NCI-H1694 treated with DMSO at 0.1 percent for 48 hours (cell line): ENCODE measurements at regions not wholly inside any gene's neighbourhood (a gene's known extent, or its start where the extent isn't known, plus 50 kb on each side); places are given as distances from the start of the nearest gene placed in this dataset.

Source experiments
- DNase-seq: peaks from one replicate; lab custom pipeline; 2025; lab: John Stamatoyannopoulos, UW

DNA sequence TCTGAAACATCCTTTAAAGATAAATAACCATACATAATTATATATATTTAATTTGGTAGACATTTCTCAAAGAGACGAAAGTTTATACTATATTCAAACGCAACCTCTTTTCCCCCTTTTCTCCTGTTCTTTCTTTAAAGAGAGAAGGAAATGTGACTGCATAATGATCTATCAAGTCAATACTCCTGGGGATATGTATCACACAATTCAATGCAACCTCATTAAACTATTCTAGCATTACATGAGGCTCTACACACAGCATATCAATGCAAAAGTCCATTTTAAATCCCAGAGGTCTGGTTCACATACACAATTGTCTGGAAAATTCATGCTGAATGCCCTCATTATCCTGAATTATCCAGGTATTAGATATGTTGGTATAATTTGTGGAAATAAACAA lies 330.7 kb downstream of the LMX1A start:
- DNase-seq = no peak

DNA sequence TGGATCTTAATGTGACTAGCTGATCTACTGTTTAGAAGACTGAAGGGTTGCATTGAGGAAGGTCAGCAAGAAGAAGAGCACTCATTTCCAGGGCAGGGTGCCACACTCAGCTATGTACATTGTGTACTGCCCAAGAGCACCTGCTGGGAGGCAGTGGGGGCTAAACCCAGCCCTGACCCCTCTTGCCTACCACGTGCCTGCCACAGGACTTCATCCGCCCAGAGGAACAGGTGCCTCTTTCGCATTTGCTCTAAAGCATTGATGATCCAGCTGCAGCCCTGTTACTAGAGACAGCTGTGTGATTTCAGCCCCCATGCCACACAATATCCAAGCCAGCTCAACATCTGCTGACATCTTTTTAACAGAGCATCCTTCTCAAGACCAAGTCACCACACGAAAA lies 341.8 kb downstream of the LMX1A start:
- DNase-seq = no peak

DNA sequence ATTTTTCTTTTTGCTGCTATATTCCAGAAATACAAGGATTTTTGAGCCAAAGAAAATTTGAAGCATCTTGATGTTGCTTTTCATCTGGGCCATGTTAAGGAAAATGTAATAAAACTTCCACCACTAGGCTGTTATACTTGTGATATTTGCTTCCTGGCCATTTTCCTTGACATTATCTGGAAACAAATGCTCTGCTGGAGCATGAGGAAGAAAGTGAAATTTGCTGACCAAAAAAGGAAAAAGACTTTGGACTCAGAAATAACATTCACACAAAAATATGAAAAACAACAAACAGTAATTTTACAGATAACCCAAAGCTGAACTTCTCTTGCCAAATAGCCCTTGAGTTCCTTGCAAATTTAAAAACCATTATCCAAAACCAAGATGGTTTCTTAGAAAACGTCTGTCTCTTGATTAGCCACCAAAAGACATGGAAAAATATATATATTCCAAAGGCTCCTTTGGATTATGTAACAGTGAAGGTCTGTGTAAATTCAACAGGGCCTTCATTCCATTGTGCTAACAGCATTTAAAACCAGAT lies 344.5 kb downstream of the LMX1A start:
- no peak for DNase-seq

DNA sequence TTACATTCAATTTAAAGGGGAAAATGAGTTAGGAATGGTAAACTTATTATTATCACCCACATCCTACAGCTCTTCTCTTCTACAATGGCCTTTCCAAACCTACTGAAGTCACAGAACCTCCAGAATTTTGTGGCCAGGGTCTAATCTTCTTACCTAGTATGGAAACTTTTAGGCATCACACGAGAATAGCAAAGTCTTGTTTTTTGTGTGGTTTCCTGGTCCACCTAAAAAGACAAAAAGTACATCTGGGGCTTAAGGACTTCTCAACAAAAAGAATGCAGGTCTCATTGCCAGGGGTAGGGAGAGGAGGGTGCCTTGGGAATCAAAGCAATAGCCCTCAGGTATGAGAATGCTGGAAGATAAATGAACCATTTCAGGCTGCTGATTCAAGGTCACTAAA lies 345.3 kb downstream of the LMX1A start:
- no peak for DNase-seq

DNA sequence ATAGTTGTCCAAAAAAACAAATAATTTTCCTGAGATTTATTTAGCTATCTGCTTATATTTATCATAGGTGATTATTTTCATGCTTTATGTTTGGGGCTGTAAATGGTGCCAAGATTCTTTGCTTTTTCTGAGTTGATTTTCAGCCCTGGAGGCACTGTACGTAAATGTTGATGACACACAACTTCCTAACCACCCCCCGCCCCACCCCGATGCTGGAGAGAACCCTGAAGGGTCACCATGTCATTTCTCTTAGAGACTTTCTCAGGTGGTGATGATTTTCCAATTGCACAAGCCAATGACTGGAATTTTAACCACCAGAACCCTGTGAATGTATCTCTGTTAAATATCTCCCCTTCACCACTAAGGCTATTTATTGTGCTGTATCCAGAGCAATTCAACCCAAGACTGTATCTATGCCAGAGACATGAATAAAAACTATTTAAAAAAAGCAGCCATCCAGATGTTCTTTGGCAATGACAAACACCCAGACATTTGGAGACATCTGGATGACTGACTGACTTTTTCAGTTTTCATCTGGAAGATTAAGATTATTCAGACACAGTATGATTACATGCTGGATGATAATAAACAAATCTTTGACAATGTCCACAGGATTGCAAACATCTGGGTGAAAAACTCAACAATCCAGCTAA lies 346.0 kb downstream of the LMX1A start:
- no peak for DNase-seq

DNA sequence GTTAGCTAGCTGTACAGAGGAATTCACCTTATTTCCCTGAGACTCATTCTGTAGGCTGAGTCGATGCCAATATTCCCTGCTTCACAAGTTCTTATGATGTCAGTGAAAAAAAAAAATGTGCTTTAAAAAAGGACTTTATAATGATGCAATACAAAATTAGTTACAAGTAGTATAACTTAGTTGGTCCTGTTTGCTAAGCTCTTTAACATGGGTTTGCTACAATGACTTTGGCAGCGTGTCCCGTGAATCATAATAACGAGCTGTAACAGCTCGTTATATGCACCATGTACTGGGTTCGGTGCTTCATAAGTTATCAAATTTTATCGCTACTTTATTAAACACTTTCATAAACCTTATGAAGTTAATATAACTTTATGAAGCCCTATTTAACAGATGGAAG lies 349.7 kb downstream of the LMX1A start:
- DNase-seq = no peak

DNA sequence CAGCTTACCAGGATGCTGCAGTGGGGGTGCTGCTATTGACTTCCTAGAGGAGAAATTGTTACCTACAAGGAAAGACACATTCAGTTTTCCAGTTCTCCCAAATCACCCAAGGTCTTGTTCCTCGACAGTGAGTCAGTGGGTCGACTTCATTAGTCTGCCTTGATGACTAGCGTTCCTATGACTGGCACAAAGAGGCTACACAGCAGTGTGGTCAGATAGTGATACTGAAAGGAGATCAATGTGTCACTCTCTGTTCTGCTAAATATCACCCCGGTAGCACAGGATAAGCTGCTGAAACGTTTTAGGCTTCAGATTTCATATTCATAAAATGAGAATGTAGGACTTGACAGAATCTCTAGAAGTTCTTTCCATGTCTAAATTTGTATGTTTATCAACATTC lies 357.4 kb downstream of the LMX1A start:
- DNase-seq = no peak

DNA sequence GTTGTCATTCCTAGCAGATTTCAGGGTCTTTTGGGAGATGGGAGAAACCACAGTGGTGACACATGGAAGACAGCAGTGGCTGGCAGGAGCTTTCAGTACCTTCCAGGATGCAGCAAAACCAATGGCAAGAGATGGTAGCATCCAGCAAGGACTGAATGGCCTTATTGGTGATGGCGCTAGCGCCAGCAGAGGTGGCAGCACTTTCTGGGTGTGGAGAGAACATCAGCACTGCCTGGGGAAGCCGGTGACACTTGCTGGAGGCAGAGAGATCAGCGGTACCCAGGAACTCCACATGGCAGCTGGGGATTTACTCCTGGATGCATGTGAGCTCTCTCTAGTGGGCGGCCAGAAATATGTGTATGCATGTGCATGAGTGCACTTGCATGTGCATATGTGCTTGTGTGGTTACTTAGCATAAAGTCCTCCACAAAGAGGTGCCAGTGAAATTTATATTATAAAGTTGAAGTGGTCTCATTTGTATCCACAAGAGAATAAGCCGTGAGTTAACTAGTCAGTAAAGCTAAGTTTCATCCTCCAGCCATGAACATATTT lies 364.7 kb downstream of the LMX1A start:
- no peak for DNase-seq

DNA sequence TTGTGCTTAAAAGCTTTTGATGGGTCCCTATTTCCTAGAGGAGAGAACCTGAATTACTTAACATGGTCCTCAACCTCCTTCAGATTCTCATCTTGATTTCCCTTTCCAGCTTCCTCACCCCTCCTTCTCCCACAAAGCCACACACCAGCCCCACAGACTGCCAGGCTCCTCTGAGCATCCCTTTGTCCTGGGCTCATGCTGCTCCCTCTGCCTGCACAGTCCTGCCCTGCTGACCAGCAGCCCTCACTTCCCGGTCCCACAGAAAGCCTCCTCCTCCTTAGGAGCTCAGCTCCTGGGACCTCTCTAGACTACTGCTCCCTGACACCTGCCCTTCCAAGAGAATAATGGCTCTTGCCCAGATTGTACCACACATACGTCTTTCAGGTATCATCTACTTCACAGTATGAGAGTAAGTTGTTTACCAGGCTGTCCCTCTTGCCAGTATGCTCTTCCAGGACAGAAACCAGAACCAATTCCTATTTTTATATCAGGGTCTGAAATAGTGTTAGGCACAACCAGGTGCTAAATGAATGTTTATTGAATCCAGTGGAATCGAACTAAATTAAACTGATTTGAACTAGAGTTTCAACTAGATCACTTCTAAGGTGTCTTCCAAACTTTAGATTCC lies 373.4 kb downstream of the LMX1A start:
- DNase-seq = no peak

DNA sequence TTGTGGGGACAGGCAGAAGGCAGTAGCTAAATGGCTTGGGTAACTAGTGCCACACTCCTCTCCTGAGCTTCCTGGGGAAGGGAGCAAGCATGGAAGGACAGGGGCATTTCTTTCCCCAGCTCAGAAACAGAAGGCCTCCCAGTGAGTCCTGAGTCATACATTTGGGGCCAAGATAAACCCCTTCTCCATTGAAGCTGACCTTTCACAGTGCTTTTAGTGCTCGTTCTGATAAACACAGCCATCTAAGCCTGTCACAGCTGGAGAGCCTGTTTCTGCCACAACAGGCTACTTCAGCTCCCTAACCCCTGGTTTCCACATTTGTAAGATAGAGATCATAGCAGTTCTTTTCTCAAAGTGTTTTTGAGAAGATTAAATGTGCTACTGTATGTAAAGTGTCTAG lies 374.0 kb downstream of the LMX1A start:
- DNase-seq = no peak

DNA sequence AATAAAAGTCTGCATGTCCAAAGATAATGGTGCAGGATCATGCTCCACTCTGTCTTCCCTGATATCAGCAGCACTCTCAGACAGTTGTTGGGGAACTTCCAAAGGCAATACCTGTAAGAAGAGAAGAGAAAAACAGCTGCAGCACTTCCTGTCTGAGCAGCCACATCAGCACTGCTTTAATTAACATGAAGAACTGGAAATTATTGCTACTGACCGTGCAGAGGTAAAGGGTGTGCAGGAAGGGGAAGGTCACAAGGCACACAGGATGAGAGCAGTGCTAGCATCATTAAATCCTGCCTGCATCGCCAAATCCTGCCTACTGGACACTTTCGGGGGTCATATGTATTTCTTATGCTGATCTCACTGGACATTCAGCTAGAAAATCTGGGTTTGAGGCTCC lies 379.0 kb downstream of the LMX1A start:
- no peak for DNase-seq

DNA sequence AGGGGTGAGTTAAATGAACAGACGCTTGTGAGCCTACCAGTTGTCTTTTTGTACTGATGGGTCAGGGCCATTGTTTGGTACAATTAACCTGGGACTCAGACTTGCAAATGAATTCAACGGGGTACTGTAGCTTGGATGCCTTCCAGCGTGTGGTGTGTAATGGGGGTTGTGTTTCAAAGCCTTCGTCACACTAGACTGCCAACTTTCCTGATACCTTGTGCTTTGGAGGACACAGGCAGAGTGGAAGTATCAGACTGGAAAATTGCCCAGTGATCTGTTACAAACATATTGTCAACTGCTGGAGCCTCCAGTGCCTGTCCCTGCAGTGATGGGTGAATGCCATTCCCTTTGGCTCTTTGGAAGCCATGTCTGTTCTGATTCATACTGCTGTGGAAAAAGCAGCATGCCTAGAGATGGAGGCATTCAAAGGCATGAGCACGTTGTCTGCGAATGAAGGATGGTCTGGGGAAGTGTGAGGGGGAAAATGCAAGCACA lies 384.5 kb downstream of the LMX1A start:
- peak; percentile 72 for DNase-seq

DNA sequence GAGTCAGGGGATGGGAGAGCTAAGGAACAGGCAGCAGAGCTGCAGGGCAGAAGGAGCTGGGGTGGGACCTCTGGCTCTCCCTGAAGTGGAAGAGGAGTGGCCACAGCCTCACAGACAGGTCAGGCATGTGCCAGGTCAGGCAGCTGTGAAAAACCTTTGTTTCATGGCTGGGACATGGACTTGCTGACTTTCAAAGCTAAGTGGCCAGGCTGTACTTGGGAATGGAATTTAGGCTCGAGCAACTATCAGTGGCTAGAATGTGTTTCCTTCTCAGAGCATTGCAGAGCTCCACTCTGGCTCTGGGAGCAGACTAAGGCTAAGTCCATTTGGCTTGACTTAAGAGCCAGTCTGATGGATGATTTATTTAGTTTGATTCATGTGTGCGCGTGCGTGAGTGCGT lies 385.1 kb downstream of the LMX1A start:
- DNase-seq = no peak

DNA sequence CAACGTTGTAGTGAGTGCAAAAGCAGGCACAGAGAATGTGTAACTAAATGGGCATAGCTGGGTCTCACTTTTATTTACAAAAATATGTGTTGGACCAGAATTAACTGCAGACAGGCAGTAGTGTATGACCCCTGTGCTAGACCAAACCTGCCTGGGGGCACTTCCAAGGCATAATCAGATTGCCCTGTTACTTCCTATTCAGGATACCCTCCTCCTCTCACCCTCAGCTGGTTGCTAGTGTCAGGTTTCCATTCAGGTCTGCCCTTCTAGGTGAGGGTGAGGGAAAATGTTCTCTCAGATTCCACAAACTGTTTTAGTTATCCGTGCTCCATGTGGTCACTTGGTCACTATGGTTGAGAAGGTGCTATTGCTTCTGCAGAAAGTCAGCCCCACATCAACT lies 387.3 kb downstream of the LMX1A start:
- no peak for DNase-seq

DNA sequence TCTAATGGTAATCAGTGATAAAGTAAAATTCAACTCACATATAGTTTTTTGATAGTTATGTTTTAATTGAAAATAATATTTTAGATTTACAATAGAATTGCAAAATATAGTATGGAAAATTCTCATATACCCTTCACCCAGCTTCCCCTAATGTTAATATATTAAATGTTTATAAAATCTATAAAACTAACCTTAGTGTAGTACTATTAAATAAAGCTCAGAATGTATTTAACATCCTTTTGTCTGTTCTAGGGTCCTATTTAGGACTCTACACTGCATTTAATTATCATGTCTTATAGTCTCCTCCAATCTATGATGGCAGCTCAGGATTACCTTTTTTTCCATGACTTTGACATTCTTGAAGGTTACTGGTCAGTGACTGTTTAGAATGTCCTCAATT lies 389.2 kb downstream of the LMX1A start:
- DNase-seq = no peak

DNA sequence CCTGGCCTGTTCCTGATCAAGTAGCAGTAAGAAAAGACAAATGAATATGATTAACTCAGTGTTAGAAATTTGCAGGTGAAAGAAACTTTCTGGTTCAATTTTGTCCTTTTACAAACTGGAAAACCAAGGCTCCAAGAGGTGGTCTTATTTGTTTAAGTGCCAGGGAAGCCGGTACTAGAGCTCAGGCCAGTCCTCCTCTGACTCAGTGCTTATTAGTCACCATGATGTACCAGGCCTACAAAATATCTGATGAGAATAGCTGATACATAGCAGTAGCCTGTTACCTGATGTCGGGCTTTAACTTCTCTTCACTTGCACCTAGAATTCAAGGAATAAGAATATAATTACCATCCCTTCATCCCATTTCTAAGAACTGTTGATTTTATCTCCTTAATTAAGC lies 394.8 kb downstream of the LMX1A start:
- no peak for DNase-seq

DNA sequence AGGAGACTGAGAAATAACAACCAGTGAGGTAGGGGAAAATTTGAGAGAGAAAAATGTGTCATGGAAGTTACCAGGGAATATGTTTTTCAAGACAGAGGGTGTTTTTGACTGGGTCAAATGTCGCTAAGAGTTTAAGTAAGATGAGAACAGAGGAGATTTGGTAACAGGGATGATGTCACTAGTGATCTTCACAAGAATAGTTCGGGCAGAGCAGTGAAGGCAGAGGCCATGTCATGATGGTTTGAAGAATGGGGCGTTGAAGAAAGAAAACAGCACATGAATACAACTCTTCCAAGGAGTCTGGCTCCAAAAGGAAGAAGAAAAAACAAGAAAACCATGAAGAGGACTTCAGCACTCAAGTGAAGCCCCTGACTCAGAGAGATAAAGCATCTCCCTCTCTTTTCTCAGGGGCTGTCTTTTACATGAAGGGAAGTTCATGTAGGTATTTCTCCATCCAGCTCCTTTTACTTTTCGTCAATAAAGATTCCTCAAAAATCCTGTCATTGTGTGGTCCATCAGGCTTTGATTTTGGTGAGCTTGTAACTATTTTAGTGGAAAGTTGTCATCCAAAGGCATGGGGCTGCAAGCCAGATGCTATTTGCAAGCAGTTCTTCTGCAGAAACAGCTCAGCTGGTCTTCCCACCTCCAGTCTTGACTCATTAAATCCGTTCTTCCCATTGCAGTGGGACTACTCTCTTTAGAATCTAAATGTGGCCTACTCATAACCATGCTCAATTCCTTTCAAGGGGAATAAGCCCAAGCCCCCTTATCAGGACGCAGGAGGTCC lies 397.3 kb downstream of the LMX1A start:
- DNase-seq = no peak

DNA sequence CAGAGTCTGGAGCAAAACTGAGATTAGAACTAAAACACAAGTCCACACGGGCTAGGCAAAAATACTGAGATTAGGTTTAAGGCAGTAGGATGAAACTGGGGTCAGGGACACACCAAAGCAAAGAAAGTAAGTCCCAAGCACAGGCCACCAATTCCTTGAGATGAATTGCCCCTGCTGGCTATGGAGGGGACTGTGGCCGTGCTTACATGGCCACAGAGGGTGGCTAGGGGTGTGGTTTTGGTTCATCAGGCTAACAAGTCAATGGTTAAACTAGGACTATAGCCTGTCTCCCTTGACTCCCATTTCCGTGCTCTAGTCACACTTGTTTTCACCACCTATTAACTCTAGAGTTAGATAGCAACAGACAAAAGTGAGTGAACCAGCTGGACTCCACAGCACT lies 394.8 kb downstream of the PBX1 start:
- DNase-seq = no peak

DNA sequence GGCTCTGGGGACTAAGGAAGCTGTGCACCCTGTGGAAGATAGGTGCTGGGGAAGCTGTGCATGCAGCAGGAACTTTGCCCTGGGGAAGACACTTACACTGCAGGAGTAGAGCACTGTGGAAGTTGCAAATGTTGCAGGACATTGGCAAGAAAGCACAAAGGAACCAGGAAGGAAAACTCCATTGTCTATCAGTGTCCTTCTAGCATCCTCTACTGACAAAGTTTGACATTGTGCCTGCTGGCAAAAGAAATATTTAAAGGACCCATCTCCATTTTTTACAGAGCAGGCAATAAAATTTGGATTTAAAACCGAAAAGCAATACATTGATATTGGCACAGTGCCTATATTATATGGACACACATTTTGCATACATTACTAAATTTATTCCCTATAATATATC lies 394.1 kb downstream of the PBX1 start:
- DNase-seq = no peak

DNA sequence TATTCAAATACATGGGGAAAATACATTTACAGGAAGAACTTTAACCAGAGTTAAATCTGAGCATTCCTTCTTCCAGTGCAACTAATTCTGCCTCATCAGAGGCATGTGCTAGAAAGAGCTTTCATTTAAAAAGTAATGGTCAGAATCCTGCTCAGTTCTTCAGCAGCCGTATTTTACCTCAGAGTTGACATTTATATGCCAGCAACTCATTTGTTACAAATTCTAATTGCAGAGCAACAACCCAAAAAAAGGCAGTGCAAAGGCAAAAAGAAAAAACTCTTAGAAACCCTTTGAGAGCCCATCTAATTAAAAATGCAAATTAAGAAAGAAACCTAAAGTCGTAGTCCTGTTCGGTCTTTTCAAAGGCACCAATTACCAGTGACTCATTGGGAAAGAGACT lies 392.5 kb downstream of the PBX1 start:
- no peak for DNase-seq

DNA sequence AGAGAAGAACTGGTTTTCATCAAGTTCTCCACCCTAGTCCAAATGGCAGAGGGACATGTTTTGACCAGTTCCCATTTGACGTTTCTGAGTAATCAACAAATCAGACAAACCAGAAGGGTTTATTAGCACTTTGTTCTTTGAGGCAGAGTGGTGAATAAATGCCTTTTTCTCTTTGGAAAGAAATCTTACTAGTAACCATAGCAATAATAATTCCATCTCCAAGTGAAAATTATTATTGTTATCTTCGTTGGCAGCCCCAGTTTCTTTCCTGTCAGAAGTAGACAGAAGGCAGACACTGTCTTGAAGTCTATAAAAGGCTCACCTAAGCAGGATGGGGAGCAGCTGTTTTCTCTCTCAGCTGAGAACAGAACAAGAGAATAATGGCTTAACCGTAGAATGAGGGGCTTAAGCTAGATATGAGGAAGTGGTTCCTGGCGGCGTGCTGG lies 391.6 kb downstream of the PBX1 start:
- no peak for DNase-seq

DNA sequence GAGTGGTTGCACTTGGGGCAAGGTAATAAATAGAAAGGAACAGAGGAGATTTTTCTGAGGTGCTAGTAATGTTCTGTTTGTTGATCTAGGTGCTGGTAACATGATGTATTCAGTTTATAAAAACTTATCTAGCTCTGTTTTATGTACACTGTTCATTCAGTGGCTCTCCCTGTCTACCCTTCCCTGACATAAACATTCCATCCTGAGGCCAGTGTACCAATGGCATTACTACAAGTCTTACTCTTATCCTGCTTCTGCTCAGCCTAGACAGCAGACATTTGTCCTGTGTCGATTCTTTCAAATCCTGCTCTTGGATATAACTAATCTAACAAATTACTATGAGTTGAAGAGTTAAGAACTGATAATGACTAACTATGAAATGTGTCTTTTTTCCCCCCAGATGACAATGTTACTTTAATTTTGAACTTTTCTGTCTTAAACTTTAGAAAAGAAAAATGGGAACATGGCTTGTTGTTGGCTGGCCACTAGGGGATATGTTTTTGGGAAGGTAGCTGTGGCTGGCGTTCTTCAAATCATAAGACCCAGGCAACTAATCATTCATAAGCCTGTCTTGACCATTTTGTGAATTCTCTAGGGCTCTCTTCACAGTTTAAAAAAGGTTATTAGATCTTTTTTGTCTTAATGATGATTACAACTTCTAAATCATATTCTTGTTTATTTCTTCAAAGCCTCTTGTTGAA lies 390.9 kb downstream of the PBX1 start:
- DNase-seq = no peak
